GM06990 (cell line): ENCODE measurements at regions not wholly inside any gene's neighbourhood (a gene's known extent, or its start where the extent isn't known, plus 50 kb on each side); places are given as distances from the start of the nearest gene placed in this dataset.

Experiments used
- DNase-seq: peaks from one replicate; pipeline ENCODE4 v3.0.0-alpha.2; 2011; ENCODE audit not compliant: insufficient read length; ENCODE audit errors: extremely low read depth
- H3K27me3 ChIP-seq: replicated peaks from 2 replicates; pipeline ENCODE4 v1.6.0; 2011; ENCODE audit warnings: low read length; ENCODE audit not compliant: control insufficient read depth, insufficient read depth
- H3K36me3 ChIP-seq: 2 replicates; pipeline ENCODE4 v1.5.1; 2011; ENCODE audit warnings: low read length; ENCODE audit not compliant: control insufficient read depth, insufficient read depth
- H3K4me3 ChIP-seq: replicated peaks from 2 replicates; pipeline ENCODE4 v1.5.1; 2011; ENCODE audit warnings: low read depth, mild to moderate bottlenecking, control low read depth, low read length
- TF ChIP-seq, protein P1 (sequence below): IDR thresholded peaks from 2 replicates; pipeline ENCODE4 v1.5.1; 2011; ENCODE audit warnings: low read length, control low read depth, mild to moderate bottlenecking, inconsistent platforms; ENCODE audit not compliant: insufficient read depth, poor library complexity, severe bottlenecking

DNA sequence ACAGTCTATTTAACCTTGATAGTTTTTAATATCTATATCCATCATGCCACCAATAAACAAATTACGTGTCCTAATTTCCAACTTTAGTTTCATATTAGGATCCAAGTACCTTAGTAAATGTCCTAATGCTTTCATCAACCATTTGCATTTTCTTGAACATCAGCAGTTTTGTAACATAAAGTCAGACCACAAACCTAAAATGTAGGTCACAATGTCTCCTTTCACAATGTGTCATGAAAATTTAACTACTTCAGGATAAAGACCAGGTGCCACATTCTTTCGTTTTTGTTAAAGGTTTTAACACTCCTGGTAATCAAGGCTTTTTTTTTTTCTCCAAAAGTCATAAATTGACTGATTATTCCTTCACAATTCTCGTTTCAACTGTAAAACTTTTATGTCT, 310.7 kb upstream of the PMFBP1 start:
- Histone ChIP-seq H3K27me3 (no peaks in the 10 kb centered on the region), H3K36me3 (no peaks in the 10 kb centered on the region), H3K4me3 (no peak overlapping the region)
- DNase-seq = peak; percentile 20
- TF ChIP-seq, protein P1, sequence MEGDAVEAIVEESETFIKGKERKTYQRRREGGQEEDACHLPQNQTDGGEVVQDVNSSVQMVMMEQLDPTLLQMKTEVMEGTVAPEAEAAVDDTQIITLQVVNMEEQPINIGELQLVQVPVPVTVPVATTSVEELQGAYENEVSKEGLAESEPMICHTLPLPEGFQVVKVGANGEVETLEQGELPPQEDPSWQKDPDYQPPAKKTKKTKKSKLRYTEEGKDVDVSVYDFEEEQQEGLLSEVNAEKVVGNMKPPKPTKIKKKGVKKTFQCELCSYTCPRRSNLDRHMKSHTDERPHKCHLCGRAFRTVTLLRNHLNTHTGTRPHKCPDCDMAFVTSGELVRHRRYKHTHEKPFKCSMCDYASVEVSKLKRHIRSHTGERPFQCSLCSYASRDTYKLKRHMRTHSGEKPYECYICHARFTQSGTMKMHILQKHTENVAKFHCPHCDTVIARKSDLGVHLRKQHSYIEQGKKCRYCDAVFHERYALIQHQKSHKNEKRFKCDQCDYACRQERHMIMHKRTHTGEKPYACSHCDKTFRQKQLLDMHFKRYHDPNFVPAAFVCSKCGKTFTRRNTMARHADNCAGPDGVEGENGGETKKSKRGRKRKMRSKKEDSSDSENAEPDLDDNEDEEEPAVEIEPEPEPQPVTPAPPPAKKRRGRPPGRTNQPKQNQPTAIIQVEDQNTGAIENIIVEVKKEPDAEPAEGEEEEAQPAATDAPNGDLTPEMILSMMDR = no peak

DNA sequence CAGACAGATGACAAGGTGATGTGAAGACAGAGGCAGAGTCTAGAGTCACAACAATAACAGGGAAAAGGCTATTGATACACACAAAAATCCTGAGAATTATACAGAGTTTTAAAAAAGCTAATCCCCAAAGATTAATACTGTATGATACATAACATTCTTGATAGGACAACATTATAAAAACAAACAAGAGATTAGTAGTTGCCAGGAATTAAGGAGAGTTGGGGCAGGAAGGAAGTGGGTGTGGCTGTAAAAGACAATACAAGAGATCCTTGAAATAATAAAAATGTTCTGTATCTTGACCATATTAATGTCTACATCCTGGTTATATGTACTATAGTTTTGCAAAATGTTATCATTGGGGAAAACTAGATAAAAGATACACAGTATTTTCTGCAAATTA, 309.5 kb upstream of the PMFBP1 start:
- Histone ChIP-seq H3K4me3 (no peak overlapping the region), H3K27me3 (no peaks in the 10 kb centered on the region), H3K36me3 (no peaks in the 10 kb centered on the region)
- TF ChIP-seq, protein P1 = no peak
- no peak for DNase-seq

DNA sequence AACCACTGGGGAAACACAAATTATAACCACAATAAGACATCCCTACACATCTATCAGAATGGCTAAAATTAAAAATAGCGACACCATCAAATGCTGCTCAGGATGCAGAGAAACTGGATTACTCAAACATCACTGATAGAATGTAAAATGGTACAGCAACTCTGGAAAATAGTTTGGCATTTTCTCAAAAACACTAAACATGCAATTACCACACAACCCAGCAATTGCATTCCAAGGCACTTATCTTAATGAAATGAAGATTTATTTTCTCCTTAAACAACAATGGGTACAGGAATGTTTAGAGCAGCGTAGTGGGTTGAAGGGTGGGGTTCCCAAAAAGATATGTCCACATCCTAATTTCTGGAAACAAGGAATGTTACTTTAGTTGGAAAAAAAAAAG, 309.0 kb upstream of the PMFBP1 start:
- Histone ChIP-seq H3K36me3 (no peaks in the 10 kb centered on the region), H3K27me3 (no peaks in the 10 kb centered on the region), H3K4me3 (no peak overlapping the region)
- no peak for DNase-seq
- TF ChIP-seq, protein P1 = no peak

DNA sequence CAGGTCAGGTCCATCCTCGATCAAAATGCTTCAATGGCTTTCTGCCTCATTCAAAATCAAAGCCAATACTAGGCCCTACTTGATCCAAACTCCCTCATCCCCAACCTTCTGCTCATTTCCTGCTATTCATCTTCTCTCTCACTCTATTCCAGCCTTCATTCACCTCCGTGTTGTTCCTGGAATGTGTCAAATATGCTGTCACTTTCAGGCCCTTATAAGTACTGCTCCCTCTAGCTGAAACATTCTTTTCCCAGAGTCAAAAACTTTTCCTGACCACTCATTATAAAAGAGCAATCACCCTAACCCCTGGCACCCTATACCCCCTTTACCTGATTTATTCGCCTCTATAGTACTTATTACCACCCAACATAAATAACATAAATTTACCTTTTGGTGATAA, 303.7 kb upstream of the PMFBP1 start:
- Histone ChIP-seq H3K36me3 (no peaks in the 10 kb centered on the region), H3K4me3 (no peak overlapping the region), H3K27me3 (no peaks in the 10 kb centered on the region)
- no peak for DNase-seq
- TF ChIP-seq, protein P1 = no peak

DNA sequence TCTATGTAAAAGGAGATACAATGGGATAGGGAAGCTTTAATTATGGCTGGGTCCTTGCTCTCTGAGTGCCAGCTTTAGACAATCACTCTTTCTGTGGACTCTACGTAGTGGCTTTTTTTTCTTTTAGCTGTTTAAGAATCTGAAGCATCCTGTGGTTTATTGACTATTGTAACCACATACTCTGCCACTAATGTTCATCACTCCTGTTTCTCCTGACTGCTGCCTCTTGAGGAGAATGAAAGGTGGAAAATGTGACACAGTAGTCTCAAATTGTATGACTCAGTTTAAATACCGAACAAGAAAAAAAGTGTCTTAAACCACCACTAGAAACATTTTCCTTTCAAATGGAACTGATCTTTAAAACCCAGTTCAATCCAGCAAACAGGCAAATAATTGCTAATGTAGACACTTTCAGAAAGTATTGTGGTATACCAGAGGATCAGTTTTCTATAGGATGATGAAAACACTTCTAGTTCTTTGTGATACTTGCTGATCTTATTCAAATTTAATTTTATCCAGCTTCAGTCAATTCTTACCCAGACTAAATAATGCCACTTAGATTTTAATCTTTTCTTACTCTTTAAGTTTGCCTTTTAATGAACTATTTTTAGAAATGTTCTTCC, 302.7 kb upstream of the PMFBP1 start:
- TF ChIP-seq, protein P1 = no peak
- no peaks in the 10 kb centered on the region for H3K36me3 ChIP-seq
- H3K4me3 ChIP-seq = no peak overlapping the region
- H3K27me3 ChIP-seq = no peaks in the 10 kb centered on the region
- no peak for DNase-seq

DNA sequence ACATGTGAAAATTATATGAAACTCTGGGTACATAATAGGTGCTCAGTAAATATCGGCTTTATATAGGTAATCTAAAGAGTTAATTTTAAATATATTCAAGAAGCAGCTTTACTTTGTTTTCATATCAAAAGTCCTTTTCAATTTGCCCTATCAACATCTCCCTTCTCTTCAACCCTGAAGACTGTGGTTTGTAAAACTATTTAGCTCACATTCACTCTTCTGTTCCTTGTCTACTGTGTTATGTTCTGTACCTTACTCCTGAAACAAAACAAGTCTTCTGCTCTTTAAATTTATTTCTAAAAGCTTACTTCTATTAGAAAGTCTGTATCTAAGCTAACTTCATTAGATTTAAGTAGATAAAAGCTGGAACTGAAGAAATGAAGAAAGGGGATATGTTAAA, 301.7 kb upstream of the PMFBP1 start:
- Histone ChIP-seq H3K4me3 (no peak overlapping the region), H3K36me3 (no peaks in the 10 kb centered on the region), H3K27me3 (no peaks in the 10 kb centered on the region)
- DNase-seq = no peak
- TF ChIP-seq, protein P1 = no peak
